ENCODE measurements at regions not wholly inside any gene's neighbourhood (a gene's known extent, or its start where the extent isn't known, plus 50 kb on each side); places are given as distances from the start of the nearest gene placed in this dataset.
"Not testable (repeated sequence)": the region's sequence is repeated elsewhere in the genome, so short reads cannot be mapped to it uniquely, and the experiment has no call there.

DNA sequence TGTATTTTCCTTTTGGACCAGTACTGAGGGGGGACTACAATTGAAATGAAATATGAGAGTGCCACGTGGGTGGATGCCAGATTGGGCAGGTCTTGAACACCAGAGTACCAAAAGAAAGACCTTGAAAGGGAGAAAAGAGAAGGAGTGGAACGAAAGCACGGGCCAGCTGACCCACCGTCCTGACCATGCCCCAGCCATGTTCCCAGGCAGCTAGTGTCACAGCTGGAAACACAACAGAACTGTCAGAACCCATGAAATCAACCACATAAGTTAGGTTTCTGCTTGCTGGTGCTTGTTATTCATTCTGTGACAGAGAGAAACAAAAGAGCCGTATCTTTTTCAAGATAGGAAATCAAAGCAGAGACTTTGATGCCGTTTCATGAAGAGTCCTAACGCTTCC lies 268.8 kb downstream of the MEX3B start:
- no peak for ATAC-seq (ENCODE audit: low read depth)
- no peaks in the 10 kb centered on the region for H3K36me3 ChIP-seq (ENCODE audit: low read depth)
- H3K27me3 ChIP-seq (ENCODE audit: insufficient read depth, poor library complexity, severe bottlenecking): peaks cover 2% of the 10 kb centered on the region
- H3K4me1 ChIP-seq (ENCODE audit: insufficient read depth, poor library complexity, severe bottlenecking): no peaks in the 10 kb centered on the region
- no peak for TF ChIP-seq CTCF (IDR thresholded peaks at IDR 0.05; ENCODE audit: poor library complexity, severe bottlenecking)
- no peak overlapping the region for H3K27ac ChIP-seq (ENCODE audit: poor library complexity, severe bottlenecking)
- no peaks in the 10 kb centered on the region for H3K9me3 ChIP-seq (ENCODE audit: severe bottlenecking)
- no peak for DNase-seq (ENCODE audit: low spot score)
- H3K4me3 ChIP-seq (ENCODE audit: severe bottlenecking): no peak overlapping the region

GRCh38 chr15:81775779-81776178 lies 270.0 kb downstream of the MEX3B start:
- not testable (repeated sequence) for H3K4me3 ChIP-seq (ENCODE audit: severe bottlenecking); H3K4me1 ChIP-seq (ENCODE audit: insufficient read depth, poor library complexity, severe bottlenecking); H3K36me3 ChIP-seq (ENCODE audit: low read depth); DNase-seq (ENCODE audit: low spot score); H3K27ac ChIP-seq (ENCODE audit: poor library complexity, severe bottlenecking); H3K9me3 ChIP-seq (ENCODE audit: severe bottlenecking); ATAC-seq (ENCODE audit: low read depth); H3K27me3 ChIP-seq (ENCODE audit: insufficient read depth, poor library complexity, severe bottlenecking)

GRCh38 chr15:81774309-81774708 lies 271.5 kb downstream of the MEX3B start:
- Histone ChIP-seq H3K4me3 (ENCODE audit: severe bottlenecking) (no peak overlapping the region), H3K9me3 (ENCODE audit: severe bottlenecking) (no peaks in the 10 kb centered on the region), H3K27ac (ENCODE audit: poor library complexity, severe bottlenecking) (no peak overlapping the region), H3K27me3 (ENCODE audit: insufficient read depth, poor library complexity, severe bottlenecking) (peaks cover 2% of the 10 kb centered on the region), H3K36me3 (ENCODE audit: low read depth) (no peaks in the 10 kb centered on the region), H3K4me1 (ENCODE audit: insufficient read depth, poor library complexity, severe bottlenecking) (no peaks in the 10 kb centered on the region)
- DNase-seq (ENCODE audit: low spot score) (no peak), ATAC-seq (ENCODE audit: low read depth) (no peak)
- TF ChIP-seq CTCF (IDR thresholded peaks at IDR 0.05; ENCODE audit: poor library complexity, severe bottlenecking): no peak

- DNase-seq (ENCODE audit: low spot score): no peak
- Histone ChIP-seq H3K9me3 (ENCODE audit: severe bottlenecking) (no peaks in the 10 kb centered on the region), H3K27ac (ENCODE audit: poor library complexity, severe bottlenecking) (no peak overlapping the region), H3K36me3 (ENCODE audit: low read depth) (no peaks in the 10 kb centered on the region), H3K4me3 (ENCODE audit: severe bottlenecking) (no peak overlapping the region), H3K4me1 (ENCODE audit: insufficient read depth, poor library complexity, severe bottlenecking) (no peaks in the 10 kb centered on the region), H3K27me3 (ENCODE audit: insufficient read depth, poor library complexity, severe bottlenecking) (peaks cover 6% of the 10 kb centered on the region)
- ATAC-seq (ENCODE audit: low read depth): no peak
- TF ChIP-seq CTCF (IDR thresholded peaks at IDR 0.05; ENCODE audit: poor library complexity, severe bottlenecking): no peak
Observed at GRCh38 chr15:81768773-81769172, 277.0 kb downstream of the MEX3B start.

GRCh38 chr15:81766829-81767475 lies 278.9 kb downstream of the MEX3B start:
- no peaks in the 10 kb centered on the region for H3K9me3 ChIP-seq (ENCODE audit: severe bottlenecking)

More at GRCh38 chr15:81766829-81767475, 278.9 kb downstream of the MEX3B start:
- Histone ChIP-seq H3K27ac (ENCODE audit: poor library complexity, severe bottlenecking) (no peak overlapping the region), H3K4me3 (ENCODE audit: severe bottlenecking) (no peak overlapping the region), H3K4me1 (ENCODE audit: insufficient read depth, poor library complexity, severe bottlenecking) (no peaks in the 10 kb centered on the region), H3K36me3 (ENCODE audit: low read depth) (no peaks in the 10 kb centered on the region), H3K27me3 (ENCODE audit: insufficient read depth, poor library complexity, severe bottlenecking) (peaks cover 11% of the 10 kb centered on the region)
- ATAC-seq (ENCODE audit: low read depth) (no peak), DNase-seq (ENCODE audit: low spot score) (no peak)
- TF ChIP-seq CTCF (IDR thresholded peaks at IDR 0.05; ENCODE audit: poor library complexity, severe bottlenecking): no peak

All from RWPE2 (cell line).